ENCODE measurements at regions not wholly inside any gene's neighbourhood (a gene's known extent, or its start where the extent isn't known, plus 50 kb on each side); places are given as distances from the start of the nearest gene placed in this dataset.

- Histone ChIP-seq H3K36me3 (no peaks in the 10 kb centered on the region), H3K4me3 (ENCODE audit: low read depth, low read length) (no peak overlapping the region), H3K27me3 (ENCODE audit: insufficient read depth, low read depth, severe bottlenecking) (no peaks in the 10 kb centered on the region), H3K9me3 (ENCODE audit: severe bottlenecking) (no peaks in the 10 kb centered on the region), H3K27ac (no peak overlapping the region)
- no peak for TF ChIP-seq CTCF (IDR thresholded peaks at IDR 0.05; ENCODE audit: low read depth, low read length)
- no peak for DNase-seq
These were observed 107.6 kb downstream of the SHANK2 start for GRCh38 chr11:71144736-71145135.

- DNase-seq, result no peak
- Histone ChIP-seq H3K27me3 (ENCODE audit: insufficient read depth, low read depth, severe bottlenecking) (no peaks in the 10 kb centered on the region), H3K36me3 (no peaks in the 10 kb centered on the region), H3K9me3 (ENCODE audit: severe bottlenecking) (no peaks in the 10 kb centered on the region), H3K4me3 (ENCODE audit: low read depth, low read length) (no peak overlapping the region), H3K27ac (no peak overlapping the region)
- TF ChIP-seq CTCF (IDR thresholded peaks at IDR 0.05; ENCODE audit: low read depth, low read length), result no peak
These were observed 108.4 kb downstream of the SHANK2 start for GRCh38 chr11:71144010-71144409.

- DNase-seq, result no peak
- H3K27ac ChIP-seq, result no peak overlapping the region
- no peaks in the 10 kb centered on the region for H3K36me3 ChIP-seq
- H3K4me3 ChIP-seq (ENCODE audit: low read depth, low read length), result no peak overlapping the region
- no peak for TF ChIP-seq CTCF (IDR thresholded peaks at IDR 0.05; ENCODE audit: low read depth, low read length)
- no peaks in the 10 kb centered on the region for H3K27me3 ChIP-seq (ENCODE audit: insufficient read depth, low read depth, severe bottlenecking)
- peaks cover 2% of the 10 kb centered on the region for H3K9me3 ChIP-seq (ENCODE audit: severe bottlenecking)
These were observed 112.0 kb downstream of the SHANK2 start for GRCh38 chr11:71140206-71140919.

GRCh38 chr11:71139516-71140205, 112.7 kb downstream of the SHANK2 start:
- no peaks in the 10 kb centered on the region for H3K36me3 ChIP-seq
- no peak for TF ChIP-seq CTCF (IDR thresholded peaks at IDR 0.05; ENCODE audit: low read depth, low read length)
- H3K27me3 ChIP-seq (ENCODE audit: insufficient read depth, low read depth, severe bottlenecking), result no peaks in the 10 kb centered on the region
- peaks cover 2% of the 10 kb centered on the region for H3K9me3 ChIP-seq (ENCODE audit: severe bottlenecking)
- no peak overlapping the region for H3K27ac ChIP-seq
- H3K4me3 ChIP-seq (ENCODE audit: low read depth, low read length), result no peak overlapping the region
- no peak for DNase-seq

- no peak for DNase-seq
- Histone ChIP-seq H3K36me3 (no peaks in the 10 kb centered on the region), H3K4me3 (ENCODE audit: low read depth, low read length) (no peak overlapping the region), H3K27me3 (ENCODE audit: insufficient read depth, low read depth, severe bottlenecking) (no peaks in the 10 kb centered on the region), H3K9me3 (ENCODE audit: severe bottlenecking) (peaks cover 2% of the 10 kb centered on the region), H3K27ac (no peak overlapping the region)
- no peak for TF ChIP-seq CTCF (IDR thresholded peaks at IDR 0.05; ENCODE audit: low read depth, low read length)
These were observed 113.5 kb downstream of the SHANK2 start for GRCh38 chr11:71138737-71139425.
